Keratinocyte (primary cell): ENCODE measurements at regions not wholly inside any gene's neighbourhood (a gene's known extent, or its start where the extent isn't known, plus 50 kb on each side); places are given as distances from the start of the nearest gene placed in this dataset.
"Not testable (repeated sequence)": the region's sequence is repeated elsewhere in the genome, so short reads cannot be mapped to it uniquely, and the experiment has no call there.

Source experiments
- DNase-seq: peaks from one replicate; pipeline ENCODE4 v3.0.0-alpha.2; 2011; ENCODE audit warnings: low read depth, missing footprints, low spot score
- FAIRE-seq: peaks from 2 replicates; lab custom pipeline; 2011; peaks lifted over from hg19 to GRCh38; lab: Jason Lieb, UNC
- H2AFZ ChIP-seq: 2 replicates; pipeline ENCODE4 v1.6.0; 2012; ENCODE audit warnings: low read length, control low read depth, inconsistent platforms; ENCODE audit not compliant: control insufficient read depth
- H3K27ac ChIP-seq: 2 replicates; pipeline ENCODE4 v1.5.1; 2011; ENCODE audit warnings: low read length; ENCODE audit not compliant: control insufficient read depth, insufficient read depth
- H3K27me3 ChIP-seq: 3 replicates; pipeline ENCODE4 v1.6.0; 2011; ENCODE audit warnings: low read length; ENCODE audit not compliant: control insufficient read depth, insufficient read depth; ENCODE audit errors: extremely low read depth
- H3K36me3 ChIP-seq, 2 experiments: 2 replicates in 1 of 2; 3 replicates in 1 of 2; pipeline ENCODE4 v1.5.1; 2011; ENCODE audit warnings: low read length in 2 of 2, mild to moderate bottlenecking in 1 of 2; ENCODE audit not compliant: control insufficient read depth in 2 of 2, insufficient read depth in 2 of 2; ENCODE audit errors: extremely low read depth in 1 of 2
- H3K4me1 ChIP-seq: 3 replicates; pipeline ENCODE4 v1.5.1; 2011; ENCODE audit warnings: low read length; ENCODE audit not compliant: control insufficient read depth, insufficient read depth; ENCODE audit errors: extremely low read depth
- H3K4me2 ChIP-seq: 3 replicates; pipeline ENCODE4 v1.6.0; 2011; ENCODE audit warnings: low read depth, low read length; ENCODE audit not compliant: control insufficient read depth, insufficient read depth; ENCODE audit errors: extremely low read depth
- H3K4me3 ChIP-seq, 3 experiments: fragments of 200-600 bp in 1 of 3; sonication (generic) in 1 of 3; 2 replicates in 2 of 3; 3 replicates in 1 of 3; pipeline ENCODE4 v1.5.1; 2011 to 2016; ENCODE audit warnings: low read length in 3 of 3, mild to moderate bottlenecking in 3 of 3, control low read depth in 2 of 3, inconsistent platforms in 1 of 3, low read depth in 1 of 3, mixed read lengths in 1 of 3, mixed run types in 1 of 3, moderate library complexity in 1 of 3; ENCODE audit not compliant: control insufficient read depth in 2 of 3, insufficient read depth in 2 of 3; ENCODE audit errors: extremely low read depth in 1 of 3
- H3K79me2 ChIP-seq: 2 replicates; pipeline ENCODE4 v1.6.0; 2012; ENCODE audit warnings: low read length; ENCODE audit not compliant: control insufficient read depth, insufficient read depth
- H3K9ac ChIP-seq: 3 replicates; pipeline ENCODE4 v1.6.0; 2011; ENCODE audit warnings: low read length; ENCODE audit not compliant: control insufficient read depth, insufficient read depth; ENCODE audit errors: extremely low read depth
- H3K9me1 ChIP-seq: 3 replicates; pipeline ENCODE4 v1.6.0; 2011; ENCODE audit warnings: low read length; ENCODE audit not compliant: control insufficient read depth, insufficient read depth; ENCODE audit errors: extremely low read depth
- H3K9me3 ChIP-seq: 2 replicates; pipeline ENCODE4 v1.5.1; 2012; ENCODE audit warnings: low read depth, low read length; ENCODE audit not compliant: control insufficient read depth
- H4K20me1 ChIP-seq: 3 replicates; pipeline ENCODE4 v1.6.0; 2011; ENCODE audit warnings: low read length; ENCODE audit not compliant: control insufficient read depth, insufficient read depth; ENCODE audit errors: extremely low read depth
- EZH2 ChIP-seq: IDR thresholded peaks from one replicate; pipeline ENCODE4 v1.6.1; 2012; ENCODE audit warnings: inconsistent platforms, mild to moderate bottlenecking, low read length, moderate library complexity
- dilution Hi-C: fragments of 300-500 bp; cut with MboI; formaldehyde crosslinking; loops from one replicate; pipeline ENCODE4 v1.7.0; 2020; ENCODE audit warnings: low sequenced_read_pairs; ENCODE audit not compliant: extremely low pct_ligation_motif_present
- TF ChIP-seq, protein P1 (sequence below), 3 experiments: IDR thresholded peaks in 1 of 3; conservative IDR thresholded peaks in 1 of 3; optimal IDR thresholded peaks in 1 of 3; 2 replicates in 2 of 3; 3 replicates in 1 of 3; pipeline versions ENCODE3 to v1.5.1; 2011; ENCODE audit warnings: low read length in 3 of 3, mild to moderate bottlenecking in 3 of 3, moderate library complexity in 2 of 3, control low read depth in 1 of 3, inconsistent platforms in 1 of 3; ENCODE audit not compliant: insufficient read depth in 2 of 3; ENCODE audit errors: extremely low read depth in 1 of 3

- no peak for DNase-seq
- dilution Hi-C loops: no loop called here
- Histone ChIP-seq H3K27ac (no peak overlapping the region), H3K36me3 (no peaks in the 10 kb centered on the region), H3K4me1 (peaks cover 12% of the 10 kb centered on the region), H3K79me2 (no peaks in the 10 kb centered on the region), H3K9me3 (no peaks in the 10 kb centered on the region), H3K9ac (no peak overlapping the region), H3K27me3 (peaks cover 38% of the 10 kb centered on the region), H4K20me1 (no peaks in the 10 kb centered on the region), H2AFZ (no peak overlapping the region), H3K4me2 (no peak overlapping the region), H3K9me1 (no peaks in the 10 kb centered on the region), H3K4me3 (no peak overlapping the region)
- no peak for TF ChIP-seq EZH2
- TF ChIP-seq, protein P1, sequence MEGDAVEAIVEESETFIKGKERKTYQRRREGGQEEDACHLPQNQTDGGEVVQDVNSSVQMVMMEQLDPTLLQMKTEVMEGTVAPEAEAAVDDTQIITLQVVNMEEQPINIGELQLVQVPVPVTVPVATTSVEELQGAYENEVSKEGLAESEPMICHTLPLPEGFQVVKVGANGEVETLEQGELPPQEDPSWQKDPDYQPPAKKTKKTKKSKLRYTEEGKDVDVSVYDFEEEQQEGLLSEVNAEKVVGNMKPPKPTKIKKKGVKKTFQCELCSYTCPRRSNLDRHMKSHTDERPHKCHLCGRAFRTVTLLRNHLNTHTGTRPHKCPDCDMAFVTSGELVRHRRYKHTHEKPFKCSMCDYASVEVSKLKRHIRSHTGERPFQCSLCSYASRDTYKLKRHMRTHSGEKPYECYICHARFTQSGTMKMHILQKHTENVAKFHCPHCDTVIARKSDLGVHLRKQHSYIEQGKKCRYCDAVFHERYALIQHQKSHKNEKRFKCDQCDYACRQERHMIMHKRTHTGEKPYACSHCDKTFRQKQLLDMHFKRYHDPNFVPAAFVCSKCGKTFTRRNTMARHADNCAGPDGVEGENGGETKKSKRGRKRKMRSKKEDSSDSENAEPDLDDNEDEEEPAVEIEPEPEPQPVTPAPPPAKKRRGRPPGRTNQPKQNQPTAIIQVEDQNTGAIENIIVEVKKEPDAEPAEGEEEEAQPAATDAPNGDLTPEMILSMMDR (optimal IDR thresholded peaks at IDR 0.05 in 1 of 3, IDR thresholded peaks at IDR 0.05 in 1 of 3, conservative IDR thresholded peaks at IDR 0.05 in 1 of 3; ENCODE audit: extremely low read depth in 1 of 3, insufficient read depth in 2 of 3, low read length in 3 of 3): no peak
- FAIRE-seq: no peak
These were observed 113.2 kb downstream of the GPX5 start for GRCh38 chr6:28638787-28639430.

DNA sequence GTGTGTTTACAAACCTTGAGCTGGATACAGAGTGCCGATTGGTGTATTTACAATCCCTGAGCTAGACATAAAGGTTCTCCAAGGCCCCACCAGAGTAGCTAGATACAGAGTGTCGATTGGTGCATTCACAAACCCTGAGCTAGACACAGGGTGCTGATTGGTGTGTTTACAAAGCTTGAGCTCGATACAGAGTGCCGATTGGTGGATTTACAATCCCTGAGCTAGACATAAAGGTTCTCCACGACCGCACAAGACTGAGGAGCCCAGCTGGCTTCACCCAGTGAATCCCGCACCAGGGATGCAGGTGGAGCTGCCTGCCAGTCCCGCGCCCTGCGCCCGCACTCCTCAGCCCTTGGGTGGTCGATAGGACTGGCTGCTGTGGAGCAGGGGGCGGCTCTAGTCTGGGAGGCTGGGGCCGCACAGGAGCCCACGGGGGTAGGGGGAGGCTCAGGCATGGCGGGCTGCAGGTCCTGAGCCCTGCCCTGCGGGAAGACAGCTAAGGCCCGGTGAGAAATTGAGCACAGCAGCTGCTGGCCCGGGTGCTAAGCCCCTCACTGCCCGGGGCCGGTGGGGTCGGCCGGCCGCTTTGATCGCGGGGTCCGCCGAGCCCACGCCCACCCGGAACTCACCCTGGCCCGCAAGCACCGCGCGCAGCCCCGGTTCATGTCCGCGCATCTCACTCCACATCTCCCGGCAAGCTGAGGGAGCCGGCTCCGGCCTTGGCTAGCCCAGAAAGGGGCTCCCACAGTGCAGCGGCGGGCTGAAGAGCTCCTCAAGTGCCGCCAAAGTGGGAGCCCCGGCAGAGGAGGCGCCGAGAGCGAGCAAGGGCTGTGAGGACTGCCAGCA, 114.0 kb downstream of the GPX5 start:
- H3K9ac ChIP-seq, H3K4me2 ChIP-seq, H3K36me3 ChIP-seq, dilution Hi-C loops, DNase-seq, H2AFZ ChIP-seq, H3K4me3 ChIP-seq, H3K79me2 ChIP-seq, H4K20me1 ChIP-seq, H3K4me1 ChIP-seq, H3K9me3 ChIP-seq, H3K9me1 ChIP-seq, H3K27ac ChIP-seq, FAIRE-seq: not testable (repeated sequence)
- H3K27me3 ChIP-seq: peaks cover 32% of the 10 kb centered on the region
